Stimulated activated CD4-positive, alpha-beta T cell treated with anti-CD3 and anti-CD28 coated beads, TNF-alpha, amount 100 ng/mL, for 24 hours (primary cell): ENCODE measurements at regions not wholly inside any gene's neighbourhood (a gene's known extent, or its start where the extent isn't known, plus 50 kb on each side); places are given as distances from the start of the nearest gene placed in this dataset.

Experiments
- DNase-seq, 3 experiments: peaks; one replicate each; pipeline ENCODE4 v3.0.0-alpha.2; 2020; ENCODE audit warnings: low read depth in 3 of 3

- no peak for DNase-seq
Measured at GRCh38 chr3:182063742-182064141, 352.0 kb downstream of the SOX2 start.

GRCh38 chr3:182067423-182067822 lies 355.7 kb downstream of the SOX2 start:
- DNase-seq = no peak

- no peak for DNase-seq
Measured at GRCh38 chr3:182078316-182078715, 366.6 kb downstream of the SOX2 start.

- no peak for DNase-seq
Measured at GRCh38 chr3:182078929-182079328, 367.2 kb downstream of the SOX2 start.

- no peak for DNase-seq
Measured at GRCh38 chr3:182081096-182081495, 369.4 kb downstream of the SOX2 start.

GRCh38 chr3:182083112-182083511 lies 371.4 kb downstream of the SOX2 start:
- DNase-seq = no peak

- DNase-seq = no peak
Measured at GRCh38 chr3:182092662-182093262, 381.0 kb downstream of the SOX2 start.

GRCh38 chr3:182094321-182094720 lies 382.6 kb downstream of the SOX2 start:
- DNase-seq = no peak

GRCh38 chr3:182104881-182105280 lies 393.2 kb downstream of the SOX2 start:
- no peak for DNase-seq

- no peak for DNase-seq
Measured at GRCh38 chr3:182105875-182106274, 394.1 kb downstream of the SOX2 start.

- DNase-seq = no peak
Measured at GRCh38 chr3:182108371-182108770, 396.6 kb downstream of the SOX2 start.

- DNase-seq = no peak
Measured at GRCh38 chr3:182111967-182112366, 400.2 kb downstream of the SOX2 start.

- DNase-seq = no peak
Measured at GRCh38 chr3:182115328-182116015, 403.7 kb downstream of the SOX2 start.

- no peak for DNase-seq
Measured at GRCh38 chr3:182116386-182116785, 404.7 kb downstream of the SOX2 start.

- DNase-seq = no peak
Measured at GRCh38 chr3:182117131-182117530, 405.4 kb downstream of the SOX2 start.

GRCh38 chr3:182117583-182117982 lies 405.9 kb downstream of the SOX2 start:
- DNase-seq = no peak

- DNase-seq = no peak
Measured at GRCh38 chr3:182118066-182118465, 406.3 kb downstream of the SOX2 start.

- DNase-seq = no peak
Measured at GRCh38 chr3:182121401-182121800, 409.7 kb downstream of the SOX2 start.

GRCh38 chr3:182122779-182123178 lies 411.1 kb downstream of the SOX2 start:
- no peak for DNase-seq

GRCh38 chr3:182124187-182124586 lies 412.5 kb downstream of the SOX2 start:
- no peak for DNase-seq

- no peak for DNase-seq
Measured at GRCh38 chr3:182124716-182125115, 413.0 kb downstream of the SOX2 start.

GRCh38 chr3:182129740-182130139 lies 418.0 kb downstream of the SOX2 start:
- DNase-seq = no peak

GRCh38 chr3:182133752-182134151 lies 422.0 kb downstream of the SOX2 start:
- DNase-seq = no peak

- DNase-seq = no peak
Measured at GRCh38 chr3:182135056-182135455, 423.3 kb downstream of the SOX2 start.
